HL-60 (cell line): ENCODE measurements at regions not wholly inside any gene's neighbourhood (a gene's known extent, or its start where the extent isn't known, plus 50 kb on each side); places are given as distances from the start of the nearest gene placed in this dataset.

Experiments
- CTCF ChIP-seq: IDR thresholded peaks from one replicate; pipeline ENCODE4 v1.5.1; 2011; ENCODE audit warnings: low read length, control low read depth, inconsistent platforms; ENCODE audit not compliant: insufficient read depth
- POLR2AphosphoS5 ChIP-seq: IDR thresholded peaks from 2 replicates; pipeline ENCODE4 v1.6.1; 2012; ENCODE audit warnings: low read depth
- SPI1 ChIP-seq: IDR thresholded peaks from 2 replicates; pipeline ENCODE4 v1.6.1; 2012; ENCODE audit warnings: low read depth, mild to moderate bottlenecking, borderline replicate concordance
- TF ChIP-seq, protein P1 (sequence below): IDR thresholded peaks from 2 replicates; pipeline ENCODE4 v1.6.1; 2012; ENCODE audit warnings: low read depth; ENCODE audit not compliant: insufficient replicate concordance

GRCh38 chr18:37920865-37921264, 355.3 kb upstream of the CELF4 start:
- TF ChIP-seq CTCF (no peak), POLR2AphosphoS5 (no peak), SPI1 (no peak)
- TF ChIP-seq, protein P1, sequence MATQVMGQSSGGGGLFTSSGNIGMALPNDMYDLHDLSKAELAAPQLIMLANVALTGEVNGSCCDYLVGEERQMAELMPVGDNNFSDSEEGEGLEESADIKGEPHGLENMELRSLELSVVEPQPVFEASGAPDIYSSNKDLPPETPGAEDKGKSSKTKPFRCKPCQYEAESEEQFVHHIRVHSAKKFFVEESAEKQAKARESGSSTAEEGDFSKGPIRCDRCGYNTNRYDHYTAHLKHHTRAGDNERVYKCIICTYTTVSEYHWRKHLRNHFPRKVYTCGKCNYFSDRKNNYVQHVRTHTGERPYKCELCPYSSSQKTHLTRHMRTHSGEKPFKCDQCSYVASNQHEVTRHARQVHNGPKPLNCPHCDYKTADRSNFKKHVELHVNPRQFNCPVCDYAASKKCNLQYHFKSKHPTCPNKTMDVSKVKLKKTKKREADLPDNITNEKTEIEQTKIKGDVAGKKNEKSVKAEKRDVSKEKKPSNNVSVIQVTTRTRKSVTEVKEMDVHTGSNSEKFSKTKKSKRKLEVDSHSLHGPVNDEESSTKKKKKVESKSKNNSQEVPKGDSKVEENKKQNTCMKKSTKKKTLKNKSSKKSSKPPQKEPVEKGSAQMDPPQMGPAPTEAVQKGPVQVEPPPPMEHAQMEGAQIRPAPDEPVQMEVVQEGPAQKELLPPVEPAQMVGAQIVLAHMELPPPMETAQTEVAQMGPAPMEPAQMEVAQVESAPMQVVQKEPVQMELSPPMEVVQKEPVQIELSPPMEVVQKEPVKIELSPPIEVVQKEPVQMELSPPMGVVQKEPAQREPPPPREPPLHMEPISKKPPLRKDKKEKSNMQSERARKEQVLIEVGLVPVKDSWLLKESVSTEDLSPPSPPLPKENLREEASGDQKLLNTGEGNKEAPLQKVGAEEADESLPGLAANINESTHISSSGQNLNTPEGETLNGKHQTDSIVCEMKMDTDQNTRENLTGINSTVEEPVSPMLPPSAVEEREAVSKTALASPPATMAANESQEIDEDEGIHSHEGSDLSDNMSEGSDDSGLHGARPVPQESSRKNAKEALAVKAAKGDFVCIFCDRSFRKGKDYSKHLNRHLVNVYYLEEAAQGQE = no peak
